OCI-LY1 (cell line): ENCODE measurements at regions not wholly inside any gene's neighbourhood (a gene's known extent, or its start where the extent isn't known, plus 50 kb on each side); places are given as distances from the start of the nearest gene placed in this dataset.

Experiments
- H2AFZ ChIP-seq: fragments of 200-600 bp; sonication (generic), shearing (Covaris generic); 2 replicates; pipeline ENCODE4 v1.6.0; 2014; ENCODE audit warnings: antibody characterized with exemption, mild to moderate bottlenecking, low read length
- H3F3A ChIP-seq: fragments of 200-600 bp; sonication (generic), shearing (Covaris generic); 2 replicates; pipeline ENCODE4 v1.6.0; 2014; ENCODE audit warnings: mild to moderate bottlenecking, antibody characterized with exemption, low read length, moderate library complexity; ENCODE audit not compliant: insufficient read depth
- H3K27ac ChIP-seq: fragments of 200-600 bp; sonication (generic); 2 replicates; pipeline ENCODE4 v1.5.1; 2014; ENCODE audit warnings: low read length, mixed run types, mild to moderate bottlenecking, low read depth; ENCODE audit not compliant: poor library complexity, severe bottlenecking
- H3K27me3 ChIP-seq: fragments of 200-600 bp; sonication (generic); 2 replicates; pipeline ENCODE4 v1.6.0; 2014; ENCODE audit warnings: antibody characterized with exemption, mild to moderate bottlenecking, low read length, moderate library complexity; ENCODE audit not compliant: insufficient read depth
- H3K36me3 ChIP-seq: fragments of 200-600 bp; sonication (generic); 2 replicates; pipeline ENCODE4 v1.6.1; 2014; ENCODE audit warnings: mild to moderate bottlenecking, antibody characterized with exemption, low read length, moderate library complexity, mixed read lengths; ENCODE audit not compliant: insufficient read depth
- H3K4me1 ChIP-seq: fragments of 200-600 bp; sonication (generic); 2 replicates; pipeline ENCODE4 v1.5.1; 2014; ENCODE audit warnings: mild to moderate bottlenecking, low read length, moderate library complexity; ENCODE audit not compliant: insufficient read depth, severe bottlenecking
- H3K4me2 ChIP-seq: fragments of 200-600 bp; sonication (generic), shearing (Covaris generic); 2 replicates; pipeline ENCODE4 v1.6.1; 2014; ENCODE audit warnings: low read length
- H3K4me3 ChIP-seq: fragments of 200-600 bp; sonication (generic); 2 replicates; pipeline ENCODE4 v1.5.1; 2014; ENCODE audit warnings: low read length, low read depth, mild to moderate bottlenecking, mixed read lengths; ENCODE audit not compliant: poor library complexity, severe bottlenecking
- H3K79me2 ChIP-seq: fragments of 200-600 bp; shearing (Covaris generic); 2 replicates; pipeline ENCODE4 v1.6.1; 2016; ENCODE audit warnings: mixed run types, low read length, mixed read lengths; ENCODE audit not compliant: insufficient read depth
- H3K9ac ChIP-seq: fragments of 200-600 bp; sonication (generic), shearing (Covaris generic); 2 replicates; pipeline ENCODE4 v1.6.1; 2014; ENCODE audit warnings: mild to moderate bottlenecking, low read length, mixed read lengths
- H3K9me2 ChIP-seq: fragments of 200-600 bp; sonication (generic), shearing (Covaris generic); 2 replicates; pipeline ENCODE4 v1.6.1; 2014; ENCODE audit warnings: low read depth, mild to moderate bottlenecking, low read length, mixed read lengths
- H3K9me3 ChIP-seq: fragments of 200-600 bp; shearing (Covaris generic); 2 replicates; pipeline ENCODE4 v1.6.1; 2014; ENCODE audit warnings: low read length, mixed read lengths
- H4K20me1 ChIP-seq: fragments of 200-600 bp; sonication (generic), shearing (Covaris generic); 2 replicates; pipeline ENCODE4 v1.6.0; 2016; ENCODE audit warnings: mild to moderate bottlenecking, low read length; ENCODE audit not compliant: insufficient read depth
- EZH2 ChIP-seq: fragments of 200-600 bp; sonication (generic), shearing (Covaris generic); IDR thresholded peaks from 2 replicates; pipeline ENCODE4 v1.8.0; 2017; ENCODE audit warnings: borderline replicate concordance, mixed run types, mild to moderate bottlenecking, antibody characterized with exemption, low read length, moderate library complexity, mixed read lengths
- TF ChIP-seq, protein P1 (sequence below): fragments of 200-600 bp; sonication (generic), shearing (Covaris generic); IDR thresholded peaks from 2 replicates; pipeline ENCODE4 v1.5.1; 2017; ENCODE audit warnings: mild to moderate bottlenecking, antibody characterized with exemption, low read length, moderate library complexity, mixed read lengths

DNA sequence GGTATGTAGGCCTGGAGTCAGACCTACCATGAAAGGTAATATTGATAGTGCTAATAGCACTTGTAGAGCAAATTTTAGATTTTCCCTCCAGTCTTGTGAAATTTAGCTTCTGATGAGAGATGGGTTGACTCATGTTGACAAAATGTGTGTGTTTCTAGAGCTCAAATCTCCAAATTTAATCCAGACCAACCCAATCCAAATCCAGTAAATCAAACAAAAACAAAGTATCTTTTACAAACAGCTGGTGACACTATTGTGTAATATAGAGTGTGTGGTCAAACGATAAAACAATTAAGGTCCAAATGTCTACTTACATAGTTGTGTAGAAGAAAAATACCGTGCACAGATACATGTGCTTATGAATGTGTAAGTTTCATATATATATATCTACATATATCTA, 63.4 kb upstream of the KITLG start:
- Histone ChIP-seq H3F3A (no peaks in the 10 kb centered on the region), H3K9me2 (no peaks in the 10 kb centered on the region), H3K4me3 (no peak overlapping the region), H3K9ac (no peak overlapping the region), H3K79me2 (no peaks in the 10 kb centered on the region), H3K9me3 (no peaks in the 10 kb centered on the region), H3K4me2 (no peak overlapping the region), H3K27ac (no peak overlapping the region), H2AFZ (no peak overlapping the region), H3K4me1 (no peaks in the 10 kb centered on the region), H3K27me3 (no peaks in the 10 kb centered on the region), H4K20me1 (no peaks in the 10 kb centered on the region), H3K36me3 (no peaks in the 10 kb centered on the region)
- TF ChIP-seq EZH2, result no peak
- TF ChIP-seq, protein P1, sequence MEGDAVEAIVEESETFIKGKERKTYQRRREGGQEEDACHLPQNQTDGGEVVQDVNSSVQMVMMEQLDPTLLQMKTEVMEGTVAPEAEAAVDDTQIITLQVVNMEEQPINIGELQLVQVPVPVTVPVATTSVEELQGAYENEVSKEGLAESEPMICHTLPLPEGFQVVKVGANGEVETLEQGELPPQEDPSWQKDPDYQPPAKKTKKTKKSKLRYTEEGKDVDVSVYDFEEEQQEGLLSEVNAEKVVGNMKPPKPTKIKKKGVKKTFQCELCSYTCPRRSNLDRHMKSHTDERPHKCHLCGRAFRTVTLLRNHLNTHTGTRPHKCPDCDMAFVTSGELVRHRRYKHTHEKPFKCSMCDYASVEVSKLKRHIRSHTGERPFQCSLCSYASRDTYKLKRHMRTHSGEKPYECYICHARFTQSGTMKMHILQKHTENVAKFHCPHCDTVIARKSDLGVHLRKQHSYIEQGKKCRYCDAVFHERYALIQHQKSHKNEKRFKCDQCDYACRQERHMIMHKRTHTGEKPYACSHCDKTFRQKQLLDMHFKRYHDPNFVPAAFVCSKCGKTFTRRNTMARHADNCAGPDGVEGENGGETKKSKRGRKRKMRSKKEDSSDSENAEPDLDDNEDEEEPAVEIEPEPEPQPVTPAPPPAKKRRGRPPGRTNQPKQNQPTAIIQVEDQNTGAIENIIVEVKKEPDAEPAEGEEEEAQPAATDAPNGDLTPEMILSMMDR, result no peak

DNA sequence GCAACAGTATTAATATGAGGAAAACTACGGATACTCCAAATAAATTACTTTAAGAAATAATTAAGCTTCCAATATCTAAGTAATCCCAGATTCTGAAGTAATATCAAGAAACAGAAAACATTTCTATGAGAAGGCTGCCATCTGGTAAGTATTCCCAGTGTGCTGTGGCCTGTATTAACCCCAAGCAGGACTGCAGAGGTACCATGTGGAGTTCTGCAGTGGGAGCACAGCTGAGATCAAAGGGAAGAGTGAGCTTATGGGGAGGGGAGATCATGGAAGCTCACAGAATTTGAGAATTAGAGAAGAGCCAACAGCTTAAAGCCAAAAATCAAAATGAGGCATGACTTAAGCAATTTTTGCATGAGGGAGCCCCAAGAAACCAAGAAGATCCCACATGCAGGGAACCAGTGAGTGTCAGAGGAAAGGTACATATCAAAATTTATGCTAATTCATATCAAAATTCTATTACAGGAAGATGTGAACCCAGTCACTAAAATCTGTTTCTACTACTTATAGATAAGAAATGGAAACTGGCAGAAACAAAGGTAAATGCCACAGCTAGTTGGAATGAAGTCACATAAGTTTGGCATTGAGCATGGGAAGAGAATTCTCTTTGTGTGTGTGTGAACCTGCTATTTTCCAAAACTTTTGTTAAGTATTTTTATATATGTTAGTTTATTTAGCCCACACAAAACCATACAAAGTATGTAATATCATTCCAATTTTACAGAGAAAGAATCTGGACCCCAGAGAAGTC, 62.6 kb upstream of the KITLG start:
- no peak overlapping the region for H2AFZ ChIP-seq
- no peak overlapping the region for H3K27ac ChIP-seq
- H3K9me3 ChIP-seq, result no peaks in the 10 kb centered on the region

DNA sequence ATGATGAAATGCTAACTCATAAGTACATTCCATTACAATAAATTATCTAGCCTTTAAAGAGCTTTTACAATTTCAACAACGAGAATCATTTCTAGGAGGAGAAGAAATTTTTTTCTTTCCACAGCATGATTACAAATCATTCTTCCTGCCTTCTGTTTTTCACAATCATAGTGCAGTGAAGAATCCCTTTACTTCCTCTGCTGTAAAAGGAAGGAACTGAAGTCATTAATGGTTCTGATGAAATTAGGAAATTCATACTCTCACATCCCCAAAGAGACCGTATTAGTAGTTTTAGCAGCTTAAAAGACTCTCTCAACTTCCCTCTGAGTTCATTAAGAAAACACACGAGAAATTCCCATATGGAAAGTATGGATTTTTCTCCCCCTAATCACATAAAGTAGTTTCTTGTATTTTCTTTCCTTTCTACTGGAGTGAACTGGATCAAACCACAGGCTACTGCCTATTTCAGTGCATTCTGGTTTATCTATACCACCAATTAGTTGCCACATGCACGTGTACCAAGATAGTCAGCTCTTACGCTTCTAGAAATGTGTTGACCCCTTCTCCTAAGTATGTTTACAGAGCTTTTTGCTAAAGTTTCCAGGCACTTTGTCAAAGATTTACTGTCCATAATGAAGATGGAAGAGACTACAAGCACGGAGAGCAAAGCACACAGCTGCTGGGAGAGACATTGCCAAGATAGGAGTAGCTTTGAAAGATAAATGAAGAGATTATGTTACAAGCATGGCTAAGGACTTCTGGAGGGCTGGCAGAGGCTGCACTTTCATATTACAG, 58.9 kb upstream of the KITLG start:
- Histone ChIP-seq H3K9ac (no peak overlapping the region), H3K79me2 (no peaks in the 10 kb centered on the region), H3K4me1 (no peaks in the 10 kb centered on the region), H3K27ac (no peak overlapping the region), H3K9me3 (no peaks in the 10 kb centered on the region), H3K4me3 (no peak overlapping the region), H2AFZ (no peak overlapping the region), H3K9me2 (no peaks in the 10 kb centered on the region), H3F3A (no peaks in the 10 kb centered on the region), H3K4me2 (no peak overlapping the region), H4K20me1 (no peaks in the 10 kb centered on the region), H3K36me3 (no peaks in the 10 kb centered on the region), H3K27me3 (no peaks in the 10 kb centered on the region)
- no peak for TF ChIP-seq EZH2
- TF ChIP-seq, protein P1, result no peak

More for the DNA sequence above, 62.6 kb upstream of the KITLG start:
- no peak overlapping the region for H3K4me3 ChIP-seq
- H3K27me3 ChIP-seq, result no peaks in the 10 kb centered on the region
- H3K9me2 ChIP-seq, result no peaks in the 10 kb centered on the region
- no peak overlapping the region for H3K4me2 ChIP-seq
- no peaks in the 10 kb centered on the region for H4K20me1 ChIP-seq
- no peaks in the 10 kb centered on the region for H3K36me3 ChIP-seq
- TF ChIP-seq EZH2, result no peak
- TF ChIP-seq, protein P1, result no peak
- no peaks in the 10 kb centered on the region for H3F3A ChIP-seq
- H3K9ac ChIP-seq, result no peak overlapping the region
- no peaks in the 10 kb centered on the region for H3K79me2 ChIP-seq
- H3K4me1 ChIP-seq, result no peaks in the 10 kb centered on the region
